OCI-LY7 (cell line): ENCODE measurements at regions not wholly inside any gene's neighbourhood (a gene's known extent, or its start where the extent isn't known, plus 50 kb on each side); places are given as distances from the start of the nearest gene placed in this dataset.

Source experiments
- BruUV-seq: library from RNA; stranded (reverse); fragments of 400-500 nt; replicated peaks from 2 replicates; lab custom pipeline; 2021; lab: Mats Ljungman, UMichigan
- CTCF ChIA-PET: fragments of 300-600 bp; sonication (Branson Sonifier 250); formaldehyde crosslinking; loops from one replicate; lab custom pipeline; 2022; ENCODE audit warnings: antibody characterized with exemption; ENCODE audit not compliant: unreplicated experiment; lab: Charles Lee
- POLR2A ChIA-PET: fragments of 300-600 bp; sonication (Branson Sonifier 250); formaldehyde crosslinking; loops from one replicate; lab custom pipeline; 2022; ENCODE audit warnings: antibody characterized with exemption; lab: Charles Lee
- DNase-seq: peaks from one replicate; pipeline ENCODE4 v3.0.0-alpha.2; 2015; ENCODE audit warnings: low spot score
- H2AFZ ChIP-seq: fragments of 200-600 bp; sonication (generic), shearing (Covaris generic); 2 replicates; pipeline ENCODE4 v1.6.1; 2014; ENCODE audit warnings: mild to moderate bottlenecking, antibody characterized with exemption, low read length, moderate library complexity
- H3K27ac ChIP-seq: fragments of 200-600 bp; sonication (generic); 2 replicates; pipeline ENCODE4 v1.5.1; 2014; ENCODE audit warnings: mixed run types, low read depth, mild to moderate bottlenecking, moderate library complexity, low read length, inconsistent platforms; ENCODE audit not compliant: poor library complexity, severe bottlenecking
- H3K36me3 ChIP-seq: fragments of 200-600 bp; sonication (generic); 2 replicates; pipeline ENCODE4 v1.6.1; 2014; ENCODE audit warnings: mild to moderate bottlenecking, antibody characterized with exemption, low read length, moderate library complexity, mixed read lengths; ENCODE audit not compliant: insufficient read depth
- H3K4me1 ChIP-seq: fragments of 200-600 bp; sonication (generic); 2 replicates; pipeline ENCODE4 v1.5.1; 2014; ENCODE audit warnings: mild to moderate bottlenecking, low read length; ENCODE audit not compliant: insufficient read depth, poor library complexity, severe bottlenecking
- H3K4me2 ChIP-seq: fragments of 200-600 bp; sonication (generic); 2 replicates; pipeline ENCODE4 v1.6.1; 2014; ENCODE audit warnings: mild to moderate bottlenecking, low read length
- H3K4me3 ChIP-seq: fragments of 200-600 bp; sonication (generic); 2 replicates; pipeline ENCODE4 v1.5.1; 2014; ENCODE audit warnings: mild to moderate bottlenecking, low read depth, low read length; ENCODE audit not compliant: poor library complexity, severe bottlenecking
- H3K79me2 ChIP-seq: fragments of 200-600 bp; sonication (generic); 2 replicates; pipeline ENCODE4 v1.6.1; 2016; ENCODE audit warnings: low read depth, mild to moderate bottlenecking, low read length, moderate library complexity, mixed read lengths; ENCODE audit not compliant: insufficient read depth
- H3K9me2 ChIP-seq: fragments of 200-600 bp; sonication (generic); 2 replicates; pipeline ENCODE4 v1.6.1; 2016; ENCODE audit warnings: mild to moderate bottlenecking, low read length, mixed read lengths; ENCODE audit not compliant: insufficient read depth
- H3K9me3 ChIP-seq: fragments of 200-600 bp; sonication (generic); 2 replicates; pipeline ENCODE4 v1.6.1; 2014; ENCODE audit warnings: mild to moderate bottlenecking, mixed run types, low read length, mixed read lengths
- H4K20me1 ChIP-seq: fragments of 200-600 bp; sonication (generic); 2 replicates; pipeline ENCODE4 v1.6.1; 2014; ENCODE audit warnings: mild to moderate bottlenecking, antibody characterized with exemption, low read length, moderate library complexity, mixed read lengths; ENCODE audit not compliant: insufficient read depth
- EZH2phosphoT487 ChIP-seq: fragments of 200-600 bp; sonication (generic); IDR thresholded peaks from 2 replicates; pipeline ENCODE4 v1.6.1; 2018; ENCODE audit warnings: low read depth, borderline replicate concordance, mild to moderate bottlenecking, mixed run types, antibody characterized with exemption, low read length, moderate library complexity, mixed read lengths
- intact Hi-C: fragments of 100-400 bp; cut with micrococcal nuclease; formaldehyde crosslinking; loops from one replicate; pipeline ENCODE4 v1.10.0; 2022; ENCODE audit not compliant: unreplicated experiment
- TF ChIP-seq, protein P1 (sequence below): fragments of 200-600 bp; sonication (generic); conservative IDR thresholded peaks from 2 replicates; pipeline ENCODE4 v1.5.1; 2014; ENCODE audit warnings: mild to moderate bottlenecking, antibody characterized with exemption, low read length, moderate library complexity, mixed read lengths

DNA sequence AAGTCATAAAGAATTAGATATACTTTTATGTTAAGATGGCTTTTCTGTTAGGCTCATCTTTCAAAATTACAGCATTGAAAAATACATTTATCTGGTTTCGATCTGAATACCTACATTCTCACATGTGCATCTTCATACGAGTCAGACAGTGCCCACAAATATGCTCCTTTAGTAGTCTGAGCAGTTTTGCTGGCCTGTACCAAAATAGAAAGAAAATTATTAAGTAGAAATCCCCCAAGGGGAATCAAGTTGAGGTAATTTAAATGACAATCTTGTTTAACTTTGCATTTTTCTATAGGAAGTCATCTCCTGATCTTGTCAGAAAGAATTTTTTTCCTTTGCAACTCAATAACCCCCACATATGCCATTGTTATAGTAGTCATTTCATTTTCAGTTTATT, 287.4 kb upstream of the SEMA3D start:
- no peaks in the 10 kb centered on the region for H3K79me2 ChIP-seq
- no peak for TF ChIP-seq EZH2phosphoT487
- TF ChIP-seq, protein P1, sequence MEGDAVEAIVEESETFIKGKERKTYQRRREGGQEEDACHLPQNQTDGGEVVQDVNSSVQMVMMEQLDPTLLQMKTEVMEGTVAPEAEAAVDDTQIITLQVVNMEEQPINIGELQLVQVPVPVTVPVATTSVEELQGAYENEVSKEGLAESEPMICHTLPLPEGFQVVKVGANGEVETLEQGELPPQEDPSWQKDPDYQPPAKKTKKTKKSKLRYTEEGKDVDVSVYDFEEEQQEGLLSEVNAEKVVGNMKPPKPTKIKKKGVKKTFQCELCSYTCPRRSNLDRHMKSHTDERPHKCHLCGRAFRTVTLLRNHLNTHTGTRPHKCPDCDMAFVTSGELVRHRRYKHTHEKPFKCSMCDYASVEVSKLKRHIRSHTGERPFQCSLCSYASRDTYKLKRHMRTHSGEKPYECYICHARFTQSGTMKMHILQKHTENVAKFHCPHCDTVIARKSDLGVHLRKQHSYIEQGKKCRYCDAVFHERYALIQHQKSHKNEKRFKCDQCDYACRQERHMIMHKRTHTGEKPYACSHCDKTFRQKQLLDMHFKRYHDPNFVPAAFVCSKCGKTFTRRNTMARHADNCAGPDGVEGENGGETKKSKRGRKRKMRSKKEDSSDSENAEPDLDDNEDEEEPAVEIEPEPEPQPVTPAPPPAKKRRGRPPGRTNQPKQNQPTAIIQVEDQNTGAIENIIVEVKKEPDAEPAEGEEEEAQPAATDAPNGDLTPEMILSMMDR, result no peak
- no peaks in the 10 kb centered on the region for H3K36me3 ChIP-seq
- H3K27ac ChIP-seq, result no peak overlapping the region
- ChIA-PET CTCF (no interaction called here), POLR2A (no interaction called here)
- no peaks in the 10 kb centered on the region for H3K9me3 ChIP-seq
- no peak overlapping the region for H3K4me3 ChIP-seq
- no peaks in the 10 kb centered on the region for H3K9me2 ChIP-seq
- intact Hi-C loops, result no loop called here
- BruUV-seq, result no TSS peak
- no peak for DNase-seq
- no peaks in the 10 kb centered on the region for H4K20me1 ChIP-seq
- no peak overlapping the region for H2AFZ ChIP-seq
- H3K4me2 ChIP-seq, result no peak overlapping the region
- H3K4me1 ChIP-seq, result no peaks in the 10 kb centered on the region

DNA sequence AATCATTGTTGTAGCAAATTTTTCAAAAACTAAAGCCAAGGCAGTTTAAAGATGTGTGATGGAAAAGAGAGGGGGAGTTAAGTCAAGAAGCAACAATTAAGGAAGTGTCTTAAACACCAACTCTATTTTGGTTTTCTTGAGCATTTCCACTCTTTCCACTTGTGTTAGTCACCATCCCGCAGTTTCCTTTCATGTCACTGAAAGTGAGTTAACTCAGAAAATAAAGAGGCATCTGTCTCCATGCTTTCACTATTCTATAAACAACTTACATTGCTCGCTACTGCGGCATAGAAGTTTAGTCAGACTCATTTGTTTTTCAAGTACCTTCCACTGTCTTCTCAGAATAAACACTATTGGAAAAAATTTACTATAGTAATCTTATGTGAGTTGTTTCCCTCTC, 284.9 kb upstream of the SEMA3D start:
- Histone ChIP-seq H3K36me3 (no peaks in the 10 kb centered on the region), H3K9me2 (no peaks in the 10 kb centered on the region), H2AFZ (no peak overlapping the region), H4K20me1 (no peaks in the 10 kb centered on the region), H3K9me3 (no peaks in the 10 kb centered on the region), H3K4me3 (no peak overlapping the region), H3K27ac (no peak overlapping the region), H3K4me1 (no peaks in the 10 kb centered on the region), H3K79me2 (no peaks in the 10 kb centered on the region), H3K4me2 (no peak overlapping the region)
- no peak for TF ChIP-seq EZH2phosphoT487
- TF ChIP-seq, protein P1, result no peak
- DNase-seq, result no peak
- no TSS peak for BruUV-seq
- CTCF ChIA-PET, result no interaction called here
- intact Hi-C loops, result no loop called here
- POLR2A ChIA-PET, result interaction anchor here (0.9 kb wide), 1 partner anchor 40 kb away, joined by 3 read pairs; no protein-coding TSS in a partner anchor

- DNase-seq, result no peak
- Histone ChIP-seq H3K4me1 (no peaks in the 10 kb centered on the region), H4K20me1 (no peaks in the 10 kb centered on the region), H3K36me3 (no peaks in the 10 kb centered on the region), H3K9me3 (no peaks in the 10 kb centered on the region), H3K4me3 (no peak overlapping the region), H3K27ac (no peak overlapping the region), H2AFZ (no peak overlapping the region), H3K79me2 (no peaks in the 10 kb centered on the region), H3K9me2 (no peaks in the 10 kb centered on the region), H3K4me2 (no peak overlapping the region)
- TF ChIP-seq, protein P1, result peak; percentile 15; the same call in 1 of the 2 replicates
- TF ChIP-seq EZH2phosphoT487, result no peak
- CTCF ChIA-PET, result no interaction called here
- POLR2A ChIA-PET, result interaction anchor here (0.9 kb wide), 1 partner anchor 41 kb away, joined by 3 read pairs; no protein-coding TSS in a partner anchor
- BruUV-seq, result no TSS peak
- intact Hi-C loops, result no loop called here
Measured at GRCh38 chr7:85471307-85471706, 284.5 kb upstream of the SEMA3D start.
